Stimulated activated CD8-positive, alpha-beta memory T cell treated with anti-CD3 and anti-CD28 coated beads, Interleukin-12 subunit alpha, Interleukin-12 subunit beta, amount 100 ng/mL, for 24 hours (primary cell): ENCODE measurements at regions not wholly inside any gene's neighbourhood (a gene's known extent, or its start where the extent isn't known, plus 50 kb on each side); places are given as distances from the start of the nearest gene placed in this dataset.

Experiments used
- DNase-seq: peaks from one replicate; pipeline ENCODE4 v3.0.0-alpha.2; 2020; ENCODE audit errors: extremely low read depth

GRCh38 chr9:110058304-110058953 is 149.5 kb downstream of the C9orf152 start:
- no peak for DNase-seq

DNA sequence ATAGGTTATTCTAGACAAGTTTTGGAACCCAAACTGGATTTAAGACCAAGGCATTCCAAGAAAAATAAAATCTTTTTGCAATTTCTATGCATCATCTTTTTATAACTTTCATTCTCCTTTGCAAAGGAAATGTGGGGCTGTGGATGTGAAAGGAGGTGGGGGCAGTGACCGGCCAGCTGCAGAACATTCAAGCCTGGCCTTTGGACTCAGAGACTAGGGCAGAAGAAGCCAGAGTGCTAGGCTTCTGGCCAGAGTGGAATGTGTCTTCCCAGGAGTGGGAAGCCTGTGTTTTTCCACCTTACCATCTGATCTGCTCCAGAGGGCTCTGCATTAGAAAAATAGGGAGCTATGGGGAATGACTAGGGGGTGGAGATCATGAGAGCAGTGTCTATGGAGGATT is 148.5 kb downstream of the C9orf152 start:
- no peak for DNase-seq

GRCh38 chr9:110064803-110065202 is 143.2 kb downstream of the C9orf152 start:
- no peak for DNase-seq

GRCh38 chr9:110065532-110065931 is 142.4 kb downstream of the C9orf152 start:
- no peak for DNase-seq

GRCh38 chr9:110066929-110067716 is 140.8 kb downstream of the C9orf152 start:
- no peak for DNase-seq

DNA sequence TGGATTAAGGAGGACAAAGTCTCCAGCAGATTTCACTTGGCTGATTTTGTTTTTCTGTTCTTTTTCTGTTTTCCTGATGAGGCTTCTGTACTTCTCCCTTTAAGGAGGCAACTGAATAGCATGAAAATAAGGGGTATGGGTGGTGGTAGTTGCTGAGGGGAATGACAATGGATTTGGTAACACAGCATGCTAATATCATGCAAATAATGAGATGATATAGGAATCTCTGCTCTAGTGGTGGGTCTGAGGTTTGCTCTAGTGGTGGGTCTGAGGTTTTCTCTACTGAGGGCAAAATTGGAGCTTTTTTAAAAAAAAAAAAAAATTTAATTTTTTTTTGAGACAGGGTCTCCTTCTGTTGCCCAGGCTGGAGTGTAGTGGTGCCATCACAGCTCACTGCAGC is 139.7 kb downstream of the C9orf152 start:
- DNase-seq, result no peak

GRCh38 chr9:110069326-110070248 is 138.4 kb downstream of the C9orf152 start:
- DNase-seq, result no peak

- no peak for DNase-seq
These were observed 135.2 kb downstream of the C9orf152 start for GRCh38 chr9:110072597-110073355.

GRCh38 chr9:110073356-110073905 is 134.5 kb downstream of the C9orf152 start:
- no peak for DNase-seq

DNA sequence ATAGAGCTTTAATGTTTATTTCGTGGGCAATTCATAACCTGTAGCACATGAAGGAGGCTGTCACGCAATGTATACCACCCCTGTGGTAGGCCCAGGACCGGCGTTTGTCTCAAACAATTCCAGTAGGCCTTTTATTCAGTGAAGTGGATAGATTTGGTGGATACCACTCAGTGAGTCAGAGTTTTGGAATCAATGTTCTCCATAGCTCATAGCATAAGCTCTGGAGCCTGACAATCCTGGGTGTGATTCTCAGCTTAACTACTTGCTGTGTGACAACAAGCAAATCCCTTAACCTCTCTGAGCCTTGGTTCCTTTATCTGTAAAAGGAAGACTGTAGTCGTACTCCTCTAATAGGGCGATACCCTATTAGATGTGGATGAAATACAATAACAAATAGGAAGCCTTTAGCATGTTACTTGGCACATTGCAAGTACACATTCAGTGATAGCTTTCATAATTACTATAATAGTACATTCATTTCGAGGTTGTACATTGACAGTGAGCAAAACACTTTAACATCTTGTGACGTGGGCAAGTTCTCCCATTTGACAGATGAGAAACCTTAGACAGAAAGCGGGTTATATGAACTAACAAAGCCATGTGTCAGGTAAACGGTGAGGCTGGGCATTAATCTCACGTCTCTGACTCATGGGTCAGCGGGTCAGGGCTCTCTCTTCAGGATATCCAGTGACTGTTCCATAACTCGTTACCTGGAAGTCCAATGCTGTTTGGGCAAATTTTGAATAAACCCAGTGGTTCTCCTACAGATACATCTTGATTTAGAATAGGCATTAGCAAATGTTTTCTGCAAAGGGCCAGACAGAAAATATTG is 130.8 kb downstream of the C9orf152 start:
- no peak for DNase-seq

GRCh38 chr9:110077925-110078324 is 130.0 kb downstream of the C9orf152 start:
- DNase-seq, result no peak

GRCh38 chr9:110078604-110079003 is 129.4 kb downstream of the C9orf152 start:
- DNase-seq, result no peak

GRCh38 chr9:110081395-110081794 is 126.6 kb downstream of the C9orf152 start:
- no peak for DNase-seq

GRCh38 chr9:110083866-110084265 is 124.1 kb downstream of the C9orf152 start:
- no peak for DNase-seq

GRCh38 chr9:110086537-110086936 is 121.4 kb downstream of the C9orf152 start:
- no peak for DNase-seq

- DNase-seq, result no peak
These were observed 120.4 kb downstream of the C9orf152 start for GRCh38 chr9:110087605-110088004.

GRCh38 chr9:110088099-110088498 is 119.9 kb downstream of the C9orf152 start:
- DNase-seq, result no peak

GRCh38 chr9:110089681-110090370 is 118.1 kb downstream of the C9orf152 start:
- DNase-seq, result no peak

DNA sequence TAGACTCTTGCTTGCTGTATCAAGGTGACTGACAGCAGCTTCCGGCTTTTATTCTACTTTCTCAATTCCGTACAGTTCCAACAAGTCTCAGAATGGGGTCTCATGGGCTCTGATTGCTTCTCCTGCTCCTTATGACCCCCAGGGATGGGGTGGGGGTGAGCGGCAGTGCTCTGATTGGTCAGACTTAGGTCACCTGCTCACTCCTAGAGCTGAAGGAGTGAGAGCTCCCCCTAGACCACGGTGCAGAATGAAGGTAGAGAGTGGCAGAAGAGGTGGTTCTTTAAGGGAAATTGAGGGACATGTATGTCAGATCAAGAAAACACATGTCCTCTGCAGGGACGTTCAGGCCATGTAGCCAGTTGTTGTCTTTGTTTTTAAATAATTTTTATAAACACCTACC is 115.2 kb downstream of the C9orf152 start:
- DNase-seq, result no peak

DNA sequence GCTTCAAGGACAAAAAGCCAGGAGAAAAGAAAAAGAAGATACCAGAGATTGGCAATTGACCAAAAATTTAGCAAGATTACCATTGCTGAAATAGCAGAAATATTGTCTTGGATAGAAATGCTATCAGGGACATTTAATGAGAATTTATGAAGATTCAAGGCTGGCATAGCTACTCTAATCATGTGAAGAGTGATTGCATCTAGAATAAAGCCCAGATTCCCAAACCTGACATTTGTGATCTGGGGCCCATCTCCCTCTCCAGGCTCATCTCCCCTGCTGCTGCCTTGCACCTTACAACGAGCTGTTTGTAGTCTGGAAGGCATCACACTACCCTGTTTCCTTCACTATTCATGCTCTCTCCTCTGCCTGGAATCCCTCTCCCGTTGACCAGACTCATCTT is 114.5 kb downstream of the C9orf152 start:
- DNase-seq, result no peak
